ENCODE measurements at regions not wholly inside any gene's neighbourhood (a gene's known extent, or its start where the extent isn't known, plus 50 kb on each side); places are given as distances from the start of the nearest gene placed in this dataset.

DNA sequence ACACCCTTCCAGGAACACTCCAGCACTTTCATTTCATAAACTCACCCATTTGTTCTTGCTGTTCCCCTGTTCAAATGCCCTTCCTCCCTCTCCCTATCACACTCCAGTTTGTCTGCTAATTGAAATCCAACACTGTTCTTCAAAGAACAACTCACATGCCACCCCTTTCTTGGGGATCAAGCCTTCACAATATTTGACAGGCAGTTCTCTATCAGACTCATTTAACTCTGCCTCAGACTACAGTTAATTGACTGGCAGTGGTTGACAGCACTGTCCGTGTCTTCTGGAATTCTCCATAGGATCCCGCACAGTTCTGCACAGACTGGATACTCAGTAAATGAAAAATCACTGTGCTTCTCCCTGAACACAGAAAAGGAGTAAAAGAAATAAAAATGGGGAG, 87.8 kb downstream of the PMP22 start:
- TF ChIP-seq POLR2A (IDR thresholded peaks at IDR 0.05; ENCODE audit: low read depth, low read length), result no peak
- DNase-seq (ENCODE audit: insufficient read length, low spot score), result no peak
- FAIRE-seq, result no peak

DNA sequence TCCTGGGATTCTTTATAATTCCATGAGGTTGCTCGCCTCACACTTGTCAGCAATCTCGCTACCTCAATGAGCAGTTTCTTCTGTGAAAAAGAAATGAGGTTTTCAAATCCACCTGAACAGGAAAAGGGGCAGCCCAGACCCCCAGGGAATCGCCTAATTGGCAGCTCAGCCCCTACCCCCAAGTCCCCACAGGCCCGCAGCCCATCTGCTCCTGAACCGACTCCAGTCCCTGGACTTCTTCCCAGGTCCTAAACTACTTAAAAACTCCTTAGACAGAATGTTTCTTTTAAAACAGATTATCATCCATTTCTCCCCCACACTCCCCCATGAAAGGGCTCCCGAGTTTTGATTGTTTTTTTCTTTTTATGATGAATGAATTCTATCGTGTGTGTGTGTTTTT, 89.8 kb downstream of the PMP22 start:
- TF ChIP-seq POLR2A (IDR thresholded peaks at IDR 0.05; ENCODE audit: low read depth, low read length), result no peak
- FAIRE-seq, result no peak
- DNase-seq (ENCODE audit: insufficient read length, low spot score), result no peak

DNA sequence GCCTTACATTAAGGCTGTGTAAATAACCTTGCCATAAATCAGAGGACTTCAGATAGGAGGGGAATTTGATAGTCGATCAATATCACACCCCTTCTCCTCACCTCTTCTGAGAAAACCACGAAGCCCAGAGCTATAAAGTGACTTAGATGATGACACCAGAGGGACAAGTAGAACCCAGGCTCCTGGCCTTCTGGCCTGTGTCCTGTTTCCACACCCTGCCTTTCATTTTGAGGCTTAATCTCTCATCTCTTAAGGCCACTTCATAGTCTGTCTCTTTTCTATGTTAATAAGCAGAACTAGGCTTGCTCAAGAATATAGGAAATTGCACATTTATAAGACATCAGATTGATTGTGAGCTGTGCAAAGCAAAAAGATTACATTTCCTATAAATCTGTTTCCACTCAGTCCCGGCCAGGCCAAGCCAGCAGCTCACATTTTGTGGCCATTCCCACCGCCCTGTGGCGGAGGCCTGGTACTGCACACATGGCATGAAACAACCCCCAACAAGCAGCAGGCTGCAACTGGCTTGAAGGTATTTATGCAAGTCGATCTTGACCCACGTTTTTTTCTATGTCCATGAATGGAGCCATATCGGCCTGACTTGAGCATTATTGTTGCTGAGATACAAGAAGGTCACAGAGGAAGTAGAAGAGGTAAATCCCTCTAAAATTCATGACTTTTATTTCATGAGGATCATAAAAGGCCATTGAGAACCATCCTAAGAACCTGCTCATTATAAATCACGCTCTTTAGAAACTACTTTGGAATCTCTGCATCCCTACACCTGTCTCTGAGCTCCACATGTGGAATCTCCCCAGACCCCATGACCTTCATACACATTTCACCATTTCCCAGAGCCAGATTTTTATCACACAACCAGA, 93.7 kb downstream of the PMP22 start:
- DNase-seq (ENCODE audit: insufficient read length, low spot score) (peak; percentile 44), FAIRE-seq (peak; percentile 90)
- TF ChIP-seq POLR2A (IDR thresholded peaks at IDR 0.05; ENCODE audit: low read depth, low read length), result no peak

DNA sequence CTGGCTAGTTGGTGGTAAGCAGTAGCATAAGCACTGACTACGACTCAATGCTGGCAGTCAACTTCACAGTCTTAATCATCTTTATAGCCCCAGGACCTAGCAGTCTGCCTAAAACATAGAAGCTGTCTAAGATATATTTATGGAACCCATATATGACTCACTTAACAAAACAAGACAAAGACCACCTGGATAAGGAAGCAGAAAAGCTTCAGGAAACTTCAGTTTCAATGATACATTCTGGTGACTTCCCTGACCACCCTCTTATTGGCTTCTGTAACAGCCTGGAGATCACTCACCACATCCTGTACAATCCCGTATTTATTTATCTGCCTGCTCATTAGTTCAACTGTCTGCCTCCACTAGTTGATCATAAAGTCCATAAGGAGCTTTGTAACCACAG, 95.5 kb downstream of the PMP22 start:
- FAIRE-seq (no peak), DNase-seq (ENCODE audit: insufficient read length, low spot score) (no peak)
- no peak for TF ChIP-seq POLR2A (IDR thresholded peaks at IDR 0.05; ENCODE audit: low read depth, low read length)

DNA sequence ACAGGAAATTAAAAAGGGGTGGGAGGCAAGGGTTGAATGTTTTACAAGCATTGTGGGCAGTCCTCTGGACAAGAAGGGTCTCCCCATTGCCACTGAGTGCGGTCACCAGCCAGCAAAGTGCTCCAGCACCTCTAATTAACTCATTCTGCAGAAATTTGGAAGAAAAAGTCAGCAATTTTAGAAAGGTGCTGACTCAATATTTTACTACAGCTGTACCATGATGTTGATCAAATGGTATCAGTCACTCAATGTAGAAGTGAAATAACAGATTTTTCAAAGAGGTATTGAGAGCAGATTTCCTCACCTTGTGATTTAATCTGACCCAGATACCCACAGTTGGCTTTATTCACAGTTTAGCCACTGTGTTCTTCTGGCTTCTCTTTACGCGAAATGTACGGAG, 96.7 kb downstream of the PMP22 start:
- no peak for TF ChIP-seq POLR2A (IDR thresholded peaks at IDR 0.05; ENCODE audit: low read depth, low read length)
- DNase-seq (ENCODE audit: insufficient read length, low spot score) (no peak), FAIRE-seq (no peak)

DNA sequence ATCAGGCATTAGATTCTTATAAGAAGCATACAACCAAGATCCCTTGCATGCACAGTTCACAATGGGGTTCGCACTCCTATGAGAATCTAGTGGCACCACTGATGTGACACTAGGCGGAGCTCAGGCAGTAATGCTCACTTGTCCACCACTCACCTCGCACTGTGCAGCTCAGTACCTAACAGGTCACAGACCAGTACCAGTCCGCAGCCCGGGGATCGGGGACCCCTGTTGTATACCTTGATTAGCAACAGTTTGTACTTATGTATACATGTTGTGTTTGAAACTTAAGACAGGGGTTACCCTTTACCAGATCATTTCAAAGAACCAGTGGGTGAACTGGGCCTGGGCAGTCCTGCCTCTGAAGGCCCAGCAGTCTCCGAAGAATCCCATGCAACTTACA, 103.7 kb downstream of the PMP22 start:
- FAIRE-seq (no peak), DNase-seq (ENCODE audit: insufficient read length, low spot score) (no peak)

DNA sequence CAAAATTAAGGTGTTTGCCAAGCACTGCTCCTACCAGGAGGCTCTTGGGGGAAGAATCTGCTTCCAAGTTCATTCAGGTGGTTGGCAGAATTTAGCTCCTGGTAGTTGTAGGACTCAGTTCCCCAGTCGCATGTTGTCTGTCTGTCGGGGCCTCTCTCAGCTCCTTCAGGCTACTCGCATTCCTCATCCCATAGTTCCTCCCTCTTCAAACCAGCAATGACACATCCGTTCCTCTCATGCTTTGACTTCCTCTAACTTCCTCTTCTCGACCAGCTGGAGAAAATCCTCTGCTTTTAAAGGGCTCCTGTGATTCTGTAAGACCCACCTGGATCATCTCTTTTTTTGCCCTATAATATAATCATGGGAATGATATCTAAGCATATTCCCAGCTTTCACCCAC, 108.1 kb downstream of the PMP22 start:
- TF ChIP-seq POLR2A (IDR thresholded peaks at IDR 0.05; ENCODE audit: low read depth, low read length), result no peak
- no peak for DNase-seq (ENCODE audit: insufficient read length, low spot score)
- no peak for FAIRE-seq

More for the DNA sequence above, 103.7 kb downstream of the PMP22 start:
- no peak for TF ChIP-seq POLR2A (IDR thresholded peaks at IDR 0.05; ENCODE audit: low read depth, low read length)

DNA sequence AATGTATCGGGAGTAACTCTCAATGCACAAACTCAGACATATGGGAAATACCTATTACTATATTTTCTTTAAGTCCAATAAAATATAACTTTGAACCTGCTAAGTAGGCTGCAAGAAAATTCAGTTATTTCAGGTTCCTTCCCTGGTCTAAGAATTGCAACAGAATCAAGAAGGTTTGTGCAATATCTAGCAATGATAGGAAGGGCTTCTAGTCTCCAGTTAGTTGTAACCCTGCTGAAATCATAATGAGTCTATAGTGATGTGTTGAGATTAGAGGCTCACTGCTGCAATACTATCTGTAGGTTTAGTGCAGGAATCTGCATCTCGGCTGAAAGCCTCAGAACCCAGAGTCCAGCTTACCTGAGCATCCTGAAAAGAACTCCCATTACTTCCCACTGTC, 110.5 kb downstream of the PMP22 start:
- FAIRE-seq, result no peak
- no peak for DNase-seq (ENCODE audit: insufficient read length, low spot score)
- TF ChIP-seq POLR2A (IDR thresholded peaks at IDR 0.05; ENCODE audit: low read depth, low read length), result no peak

DNA sequence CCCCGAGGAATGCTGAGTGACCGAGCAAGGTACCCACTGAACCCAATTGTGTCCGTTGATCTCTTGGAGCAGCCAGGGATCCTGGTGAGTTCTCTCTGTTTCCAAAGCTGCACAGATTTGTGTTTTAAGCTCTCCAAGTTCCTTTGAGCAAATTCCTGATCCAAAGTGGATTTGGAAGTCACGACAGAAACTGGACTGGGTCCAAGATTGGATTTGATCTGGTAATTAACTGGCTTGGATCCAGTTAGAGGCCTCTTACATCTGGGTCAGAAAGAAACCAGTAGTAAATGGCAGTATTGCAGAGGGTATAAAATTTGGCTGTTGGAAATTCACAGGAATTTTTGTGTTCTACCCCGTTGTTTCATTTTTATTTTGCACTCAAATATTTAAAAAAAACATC, 119.5 kb downstream of the PMP22 start:
- no peak for FAIRE-seq
- DNase-seq (ENCODE audit: insufficient read length, low spot score), result no peak
- no peak for TF ChIP-seq POLR2A (IDR thresholded peaks at IDR 0.05; ENCODE audit: low read depth, low read length)

DNA sequence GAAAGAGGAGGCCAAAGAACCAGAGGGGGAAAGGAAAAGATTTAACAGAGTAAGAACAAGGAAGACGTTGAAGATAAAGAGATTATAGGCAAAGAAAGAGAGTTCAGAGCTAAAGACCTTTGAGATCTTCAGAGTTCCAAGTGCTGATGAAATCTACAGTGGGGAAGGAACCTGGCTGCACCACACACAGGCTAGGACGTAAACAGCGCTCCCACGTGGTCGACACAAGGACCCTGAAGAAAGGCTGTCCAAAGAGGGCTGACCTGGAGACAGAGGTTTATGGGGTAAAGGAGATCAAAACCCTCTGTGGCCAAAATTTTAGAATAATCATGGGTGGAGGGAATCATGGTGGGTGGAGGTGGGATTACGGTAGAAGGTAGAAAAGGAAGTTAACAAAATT, 121.6 kb downstream of the PMP22 start:
- DNase-seq (ENCODE audit: insufficient read length, low spot score), result no peak
- FAIRE-seq, result no peak
- TF ChIP-seq POLR2A (IDR thresholded peaks at IDR 0.05; ENCODE audit: low read depth, low read length), result no peak

DNA sequence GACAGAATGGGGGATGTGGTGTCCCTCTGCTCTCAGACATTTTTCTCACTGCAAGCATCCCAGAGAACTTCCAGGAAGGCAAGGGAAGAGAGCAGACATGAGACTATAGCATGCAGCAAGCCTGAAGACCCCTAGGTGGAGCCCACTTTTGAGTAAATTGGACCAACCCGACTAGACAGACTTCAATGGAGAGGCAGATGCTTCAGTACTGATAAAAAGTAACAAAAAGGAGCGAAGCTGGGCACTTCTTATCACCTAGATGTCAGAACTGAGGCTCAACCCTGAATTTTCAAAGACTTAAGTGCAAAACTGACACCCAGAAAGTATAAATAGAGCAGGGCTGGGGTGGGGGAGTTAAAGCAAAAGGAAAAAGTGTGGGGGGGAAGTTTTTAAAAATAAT, 130.8 kb downstream of the PMP22 start:
- no peak for TF ChIP-seq POLR2A (IDR thresholded peaks at IDR 0.05; ENCODE audit: low read depth, low read length)
- DNase-seq (ENCODE audit: insufficient read length, low spot score), result no peak
- FAIRE-seq, result no peak

DNA sequence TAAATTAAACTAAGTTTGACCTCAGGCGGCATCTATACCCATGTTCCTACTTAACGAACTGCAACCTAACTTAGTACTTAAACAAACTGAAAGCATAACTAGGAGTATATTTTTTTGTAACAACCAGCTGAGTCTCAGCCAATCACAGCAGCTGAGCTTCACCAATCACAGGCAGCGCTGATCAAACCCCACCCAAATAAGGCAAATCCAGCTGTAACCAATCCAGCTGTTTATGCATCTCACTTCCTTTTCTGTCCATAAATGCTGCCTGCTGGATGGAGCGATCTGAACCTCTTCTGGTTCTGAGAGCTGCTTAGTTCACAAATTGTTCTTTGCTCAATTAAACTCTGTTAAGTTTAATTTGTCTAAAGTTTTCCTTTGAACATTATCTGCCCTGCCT, 131.3 kb downstream of the PMP22 start:
- no peak for TF ChIP-seq POLR2A (IDR thresholded peaks at IDR 0.05; ENCODE audit: low read depth, low read length)
- DNase-seq (ENCODE audit: insufficient read length, low spot score) (no peak), FAIRE-seq (no peak)

DNA sequence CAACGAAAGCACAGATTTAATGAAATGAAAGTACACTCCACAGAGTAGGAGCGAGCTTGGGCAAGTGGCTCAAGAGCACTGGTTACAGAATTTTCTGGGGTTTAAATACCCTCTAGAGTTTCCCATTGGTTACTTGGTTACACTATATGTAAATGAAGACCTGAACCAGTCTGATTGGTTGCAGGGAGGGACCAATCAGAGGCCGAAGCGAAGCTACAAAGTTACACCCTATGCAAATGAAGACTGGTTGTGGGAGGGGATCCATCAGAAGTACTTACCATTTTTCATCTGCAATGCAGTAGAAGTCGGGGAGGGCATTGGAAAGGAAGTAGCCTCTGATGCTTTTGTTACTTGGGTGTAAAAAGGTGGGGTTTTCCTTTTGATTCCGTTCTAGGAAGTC, 132.0 kb downstream of the PMP22 start:
- TF ChIP-seq POLR2A (IDR thresholded peaks at IDR 0.05; ENCODE audit: low read depth, low read length), result no peak
- no peak for DNase-seq (ENCODE audit: insufficient read length, low spot score)
- FAIRE-seq, result no peak

DNA sequence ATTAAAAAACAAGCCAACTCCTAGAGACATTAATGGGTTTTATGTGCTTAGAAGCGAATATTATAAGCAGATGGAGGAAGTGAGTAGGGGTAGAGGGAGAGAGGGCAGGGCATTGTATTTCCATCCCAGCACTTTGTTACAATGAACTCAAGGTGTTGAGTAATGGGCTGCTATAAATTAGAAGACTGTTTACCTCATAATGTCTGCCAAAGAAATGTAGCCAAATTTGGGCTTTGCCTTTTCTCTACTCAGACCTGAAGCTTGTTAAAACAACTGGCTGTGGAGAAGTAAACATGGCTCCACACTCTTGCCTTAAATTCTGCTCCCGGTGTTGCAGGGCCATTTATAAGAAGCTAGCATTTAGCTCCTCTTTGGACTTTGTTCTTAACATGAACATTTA, 134.7 kb downstream of the PMP22 start:
- TF ChIP-seq POLR2A (IDR thresholded peaks at IDR 0.05; ENCODE audit: low read depth, low read length), result no peak
- DNase-seq (ENCODE audit: insufficient read length, low spot score), result no peak
- no peak for FAIRE-seq

DNA sequence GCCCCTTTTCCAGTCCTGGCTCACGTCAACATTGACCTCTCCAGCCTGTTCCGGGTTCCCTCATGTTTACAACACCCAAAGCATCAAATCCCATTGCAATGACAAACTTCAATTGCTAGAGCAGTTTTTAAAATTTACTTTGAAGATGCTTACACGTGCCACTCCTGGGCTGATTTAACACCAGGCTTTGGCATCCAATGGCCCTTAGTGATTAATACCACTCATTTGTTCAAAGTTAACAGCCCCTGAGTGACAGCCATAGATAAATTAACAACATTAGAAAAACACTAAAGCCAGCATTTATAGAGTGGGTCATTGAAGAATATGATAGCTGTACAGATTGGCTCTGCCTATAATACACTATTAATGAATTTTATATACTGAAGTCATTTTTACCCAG, 135.1 kb downstream of the PMP22 start:
- FAIRE-seq, result no peak
- DNase-seq (ENCODE audit: insufficient read length, low spot score), result no peak
- no peak for TF ChIP-seq POLR2A (IDR thresholded peaks at IDR 0.05; ENCODE audit: low read depth, low read length)
